Fibroblast of lung (primary cell): ENCODE measurements at regions not wholly inside any gene's neighbourhood (a gene's known extent, or its start where the extent isn't known, plus 50 kb on each side); places are given as distances from the start of the nearest gene placed in this dataset.

ENCODE experiments used
- CTCF ChIP-seq, 2 donors: IDR thresholded peaks in 1 of 2; conservative IDR thresholded peaks in 1 of 2; 1 replicate in 1 of 2; 2 replicates in 1 of 2; pipeline ENCODE4 v1.5.1; 2011 to 2012; ENCODE audit warnings: low read length in 2 of 2, control low read depth in 1 of 2, inconsistent platforms in 1 of 2, low read depth in 1 of 2, mild to moderate bottlenecking in 1 of 2
- EZH2 ChIP-seq: IDR thresholded peaks from 2 replicates; pipeline ENCODE4 v1.5.1; 2012; ENCODE audit warnings: low read length, control low read depth, mild to moderate bottlenecking; ENCODE audit errors: missing control alignments

- TF ChIP-seq EZH2 (no peak), CTCF (conservative IDR thresholded peaks at IDR 0.05 in 1 of 2, IDR thresholded peaks at IDR 0.05 in 1 of 2; ENCODE audit: low read depth in 1 of 2, low read length in 2 of 2) (no peak)
Observed at GRCh38 chr1:222061711-222062359, 319.9 kb upstream of the DUSP10 start.
